ENCODE measurements at regions not wholly inside any gene's neighbourhood (a gene's known extent, or its start where the extent isn't known, plus 50 kb on each side); places are given as distances from the start of the nearest gene placed in this dataset.

GRCh38 chr3:134427400-134428111 is 53.3 kb upstream of the AMOTL2 start:
- no peak overlapping the region for H3K27ac ChIP-seq (replicated peaks in 1 of 4)
- intact Hi-C loops (cut with DNase I) = no loop called here
- TF ChIP-seq EP300 (IDR thresholded peaks at IDR 0.05) (no peak), POLR2AphosphoS5 (IDR thresholded peaks at IDR 0.05) (peak; percentile 14 to 54)
- 81% methylated on average over 15 of the region's 15 CpGs for WGBS
- H3K4me1 ChIP-seq = peaks cover 0 to 4% (median 2%) of the 10 kb centered on the region in 4 donors
- no peaks in the 10 kb centered on the region for H3K9me3 ChIP-seq
- H3K27me3 ChIP-seq = no peaks in the 10 kb centered on the region
- H3K36me3 ChIP-seq = no peaks in the 10 kb centered on the region
- DNase-seq (ENCODE audit: extremely low spot score) = no peak
- no peak overlapping the region for H3K4me3 ChIP-seq

DNA sequence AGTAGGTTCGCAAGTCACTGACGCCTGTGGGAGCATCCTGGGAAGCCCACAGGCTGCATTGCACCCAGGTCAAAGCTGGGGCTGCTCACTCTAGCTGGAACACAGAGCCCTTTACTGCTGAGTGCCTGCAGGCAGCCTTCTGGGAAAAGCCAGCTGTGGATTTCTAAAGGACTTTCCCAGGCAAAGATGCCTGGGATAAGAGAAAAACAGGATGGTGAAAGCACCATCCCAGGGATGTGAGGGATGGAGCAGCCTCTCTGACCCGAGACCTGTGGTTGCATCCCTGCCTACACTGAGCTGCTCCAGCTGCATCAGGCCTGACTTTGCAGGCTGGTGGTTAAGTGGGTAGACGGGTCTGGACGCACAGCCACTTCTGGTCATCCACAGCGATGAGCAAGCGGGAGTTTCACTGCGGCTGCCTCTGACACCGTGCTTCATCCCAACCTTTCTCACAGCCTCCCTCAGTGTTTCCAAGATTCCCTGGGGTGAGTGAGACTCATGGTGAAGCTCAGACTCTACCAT is 52.5 kb upstream of the AMOTL2 start:
- 92% methylated on average over 8 of the region's 9 CpGs for WGBS
- no peaks in the 10 kb centered on the region for H3K36me3 ChIP-seq
- H3K9me3 ChIP-seq = no peaks in the 10 kb centered on the region
- TF ChIP-seq POLR2A (IDR thresholded peaks at IDR 0.05; ENCODE audit: low read depth) = no peak
- TF ChIP-seq CTCF (IDR thresholded peaks at IDR 0.05) = no peak
- no peak for TF ChIP-seq POLR2AphosphoS5 (IDR thresholded peaks at IDR 0.05)
- no peak for TF ChIP-seq EP300 (IDR thresholded peaks at IDR 0.05)
- H3K27ac ChIP-seq (replicated peaks in 1 of 4) = no peak overlapping the region
- intact Hi-C loops (cut with DNase I) = no loop called here
- H3K4me3 ChIP-seq = no peak overlapping the region
- no peak for DNase-seq (ENCODE audit: extremely low spot score)
- peaks cover 0 to 4% (median 2%) of the 10 kb centered on the region in 4 donors for H3K4me1 ChIP-seq
- no peaks in the 10 kb centered on the region for H3K27me3 ChIP-seq

DNA sequence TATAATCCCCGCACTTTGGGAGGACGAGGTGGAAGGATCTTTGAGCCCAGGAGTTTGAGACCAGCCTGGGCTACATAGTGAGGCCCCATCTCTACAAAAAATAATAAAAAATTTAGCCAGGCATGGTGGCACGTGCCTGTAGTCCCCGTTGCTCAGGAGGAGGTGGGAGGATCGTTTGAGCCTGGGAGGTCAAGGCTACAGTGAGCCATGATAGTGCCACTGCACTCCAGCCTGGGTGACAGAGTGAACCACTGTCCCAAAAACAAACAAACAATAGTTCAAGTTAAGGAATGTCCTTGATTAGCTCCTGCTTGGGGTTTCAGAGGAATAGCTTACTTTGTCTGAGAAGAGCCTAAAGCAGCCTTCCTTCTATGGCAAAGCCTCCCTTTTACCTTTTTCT is 51.7 kb upstream of the AMOTL2 start:
- H3K27me3 ChIP-seq = no peaks in the 10 kb centered on the region
- H3K36me3 ChIP-seq = no peaks in the 10 kb centered on the region
- 84% methylated on average over 5 of the region's 5 CpGs for WGBS
- peaks cover 0 to 4% (median 2%) of the 10 kb centered on the region in 4 donors for H3K4me1 ChIP-seq
- no peaks in the 10 kb centered on the region for H3K9me3 ChIP-seq
- DNase-seq (ENCODE audit: extremely low spot score) = no peak
- TF ChIP-seq CTCF (IDR thresholded peaks at IDR 0.05) (no peak), POLR2AphosphoS5 (IDR thresholded peaks at IDR 0.05) (no peak), EP300 (IDR thresholded peaks at IDR 0.05) (no peak), POLR2A (IDR thresholded peaks at IDR 0.05; ENCODE audit: low read depth) (no peak)
- H3K4me3 ChIP-seq = no peak overlapping the region
- intact Hi-C loops (cut with DNase I) = no loop called here
- no peak overlapping the region for H3K27ac ChIP-seq (replicated peaks in 1 of 4)

Data from esophagus muscularis mucosa (tissue), 4 donors.